Sigmoid colon (tissue), 6 donors: ENCODE measurements at regions not wholly inside any gene's neighbourhood (a gene's known extent, or its start where the extent isn't known, plus 50 kb on each side); places are given as distances from the start of the nearest gene placed in this dataset.

Experiments used
- DNase-seq: peaks from one replicate; pipeline ENCODE4 v3.0.0-alpha.2; 2019
- H3K27ac ChIP-seq, 4 donors: fragments of 200-600 bp; sonication (generic); one replicate each; pipeline ENCODE4 v1.5.1; 2016 to 2019; ENCODE audit warnings: mild to moderate bottlenecking in 1 of 4
- H3K27me3 ChIP-seq, 3 donors: fragments of 200-600 bp; sonication (generic); one replicate each; pipeline ENCODE4 v1.5.1; 2019; ENCODE audit warnings: mild to moderate bottlenecking in 1 of 3
- H3K36me3 ChIP-seq, 4 donors: fragments of 200-600 bp; sonication (generic); one replicate each; pipeline ENCODE4 v1.5.1; 2016 to 2019
- H3K4me1 ChIP-seq, 4 donors: fragments of 200-600 bp; sonication (generic); one replicate each; pipeline ENCODE4 v1.5.1; 2017 to 2019
- H3K4me3 ChIP-seq, 4 donors: fragments of 200-600 bp; sonication (generic); one replicate each; pipeline ENCODE4 v1.5.1; 2017 to 2019; ENCODE audit warnings: mild to moderate bottlenecking in 2 of 4, moderate library complexity in 1 of 4
- H3K9me3 ChIP-seq, 4 donors: fragments of 200-600 bp in 3 of 4; sonication (generic) in 3 of 4; one replicate each; pipeline versions ENCODE4 v1.5.1 to v1.6.1; 2013 to 2019
- CTCF ChIP-seq, 4 experiments: fragments of 450-650 bp in 3 of 4; fragments of 200-600 bp in 1 of 4; IDR thresholded peaks; one replicate each; pipeline ENCODE4 v1.5.1; 2016 to 2019; ENCODE audit warnings: antibody characterized with exemption in 4 of 4, mild to moderate bottlenecking in 3 of 4, moderate library complexity in 2 of 4
- EP300 ChIP-seq, 4 donors: sonication (generic); formaldehyde crosslinking; IDR thresholded peaks; one replicate each; pipeline ENCODE4 v1.6.1; 2017; ENCODE audit warnings: antibody characterized with exemption in 4 of 4
- POLR2A ChIP-seq, 2 donors: fragments of 450-650 bp; IDR thresholded peaks; one replicate each; pipeline ENCODE4 v1.6.1; 2016; ENCODE audit warnings: antibody characterized with exemption in 2 of 2, mild to moderate bottlenecking in 2 of 2, moderate library complexity in 2 of 2
- POLR2AphosphoS5 ChIP-seq, 4 donors: sonication (generic); formaldehyde crosslinking; IDR thresholded peaks; one replicate each; pipeline ENCODE4 v1.6.1; 2017; ENCODE audit warnings: antibody characterized with exemption in 4 of 4
- WGBS, 2 donors: extraction: QIAGEN DNeasy Blood & Tissue Kit; methylation state at CpG; one replicate each; pipeline ENCODE4 v1.1.7; 2013; 5-methylcytosine and 5-hydroxymethylcytosine counted together
- intact Hi-C: fragments of 100-400 bp; cut with DNase I; formaldehyde crosslinking; loops from one replicate; pipeline ENCODE4 v1.15.1; 2023
- donor health status: healthy with polysubstance abuse.
- donor health status: healthy.

DNA sequence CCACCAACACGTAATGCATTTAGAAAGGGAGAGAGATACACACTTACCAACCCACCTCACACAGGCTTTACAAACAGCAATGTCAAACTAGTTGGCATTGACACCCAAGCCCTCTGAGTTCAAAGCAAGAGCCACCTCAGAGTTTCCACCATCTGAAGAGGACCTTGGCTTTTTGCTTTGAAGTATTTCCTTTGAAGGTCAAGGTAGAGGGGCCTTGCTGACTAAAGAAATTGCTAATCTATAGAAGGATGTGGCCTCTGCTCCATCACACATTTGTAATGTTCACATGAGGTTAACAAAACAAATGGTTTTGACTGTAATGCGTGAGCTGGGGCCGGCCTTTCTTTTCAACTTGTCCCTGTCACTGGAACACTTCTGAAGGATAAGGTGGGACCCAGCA is 117.7 kb downstream of the POLR2M start:
- Histone ChIP-seq H3K36me3 (no peaks in the 10 kb centered on the region), H3K27me3 (no peaks in the 10 kb centered on the region), H3K27ac (no peak overlapping the region), H3K4me3 (no peak overlapping the region), H3K9me3 (no peaks in the 10 kb centered on the region), H3K4me1 (no peaks in the 10 kb centered on the region)
- DNase-seq: no peak
- WGBS, 2 donors: 79 to 91% methylated on average over 3 of the region's 3 CpGs
- TF ChIP-seq EP300 (IDR thresholded peaks at IDR 0.05): no peak
- TF ChIP-seq POLR2AphosphoS5 (IDR thresholded peaks at IDR 0.05): no peak
- TF ChIP-seq CTCF (IDR thresholded peaks at IDR 0.05): no peak
- TF ChIP-seq POLR2A (IDR thresholded peaks at IDR 0.05): no peak
- intact Hi-C loops: no loop called here

DNA sequence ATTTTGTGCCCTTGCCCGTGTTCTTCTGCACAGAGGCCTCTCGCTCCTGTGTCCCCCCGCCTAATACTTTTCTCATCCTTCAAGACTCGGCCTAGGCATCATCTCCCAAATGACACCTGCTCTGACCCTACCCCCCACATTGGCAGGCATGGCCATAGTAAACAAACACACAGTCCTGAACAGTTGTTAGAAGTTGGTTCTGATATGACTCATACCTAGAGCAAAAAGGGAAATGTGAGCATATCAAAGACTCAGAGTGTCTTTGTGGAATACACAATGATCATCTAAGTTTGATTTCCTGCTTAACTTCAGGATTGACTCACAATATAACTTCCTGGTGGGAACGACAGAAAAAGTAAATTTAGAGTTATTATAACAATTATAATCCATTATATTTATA is 120.5 kb downstream of the POLR2M start:
- WGBS, 2 donors: 67 to 80% methylated on average over 5 of the region's 5 CpGs
- Histone ChIP-seq H3K4me1 (no peaks in the 10 kb centered on the region), H3K36me3 (no peaks in the 10 kb centered on the region), H3K27ac (no peak overlapping the region), H3K9me3 (no peaks in the 10 kb centered on the region), H3K27me3 (no peaks in the 10 kb centered on the region), H3K4me3 (no peak overlapping the region)
- intact Hi-C loops: no loop called here
- DNase-seq: no peak
- TF ChIP-seq POLR2A (IDR thresholded peaks at IDR 0.05): no peak

GRCh38 chr15:57827971-57828370 is 121.5 kb downstream of the POLR2M start:
- TF ChIP-seq POLR2AphosphoS5 (IDR thresholded peaks at IDR 0.05): no peak
- TF ChIP-seq EP300 (IDR thresholded peaks at IDR 0.05): no peak
- TF ChIP-seq CTCF (IDR thresholded peaks at IDR 0.05): no peak
- TF ChIP-seq POLR2A (IDR thresholded peaks at IDR 0.05): no peak
- H3K4me3 ChIP-seq: no peak overlapping the region
- H3K27ac ChIP-seq: no peak overlapping the region
- H3K27me3 ChIP-seq: no peaks in the 10 kb centered on the region
- H3K9me3 ChIP-seq: no peaks in the 10 kb centered on the region
- H3K4me1 ChIP-seq: no peaks in the 10 kb centered on the region
- no peaks in the 10 kb centered on the region for H3K36me3 ChIP-seq
- no peak for DNase-seq
- WGBS, 2 donors: 73 to 88% methylated on average over 2 of the region's 2 CpGs
- intact Hi-C loops: no loop called here

DNA sequence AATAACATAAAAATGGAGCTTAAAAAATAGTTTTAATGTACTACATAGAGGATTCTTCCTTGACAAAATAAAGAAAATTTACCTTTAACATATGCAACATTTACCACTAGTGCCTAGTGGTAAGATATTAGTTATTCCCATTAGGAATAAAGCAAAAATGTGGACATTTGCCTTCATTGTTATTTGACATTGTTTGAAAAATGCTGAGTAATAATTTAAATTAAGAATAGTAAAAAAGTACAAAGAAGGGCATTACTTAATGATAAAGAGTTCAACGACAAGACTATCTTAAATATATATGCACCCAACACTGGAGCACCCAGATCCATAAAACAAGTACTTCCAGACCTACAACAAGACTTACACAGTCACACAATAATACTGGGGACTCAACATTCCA is 125.7 kb downstream of the POLR2M start:
- TF ChIP-seq POLR2A (IDR thresholded peaks at IDR 0.05) (no peak), POLR2AphosphoS5 (IDR thresholded peaks at IDR 0.05) (no peak), CTCF (IDR thresholded peaks at IDR 0.05) (no peak), EP300 (IDR thresholded peaks at IDR 0.05) (no peak)
- H3K36me3 ChIP-seq: no peaks in the 10 kb centered on the region
- H3K4me3 ChIP-seq: no peak overlapping the region
- no peaks in the 10 kb centered on the region for H3K4me1 ChIP-seq
- H3K9me3 ChIP-seq: no peaks in the 10 kb centered on the region
- no peak for DNase-seq
- 94 to 96% methylated on average over 1 of the region's 1 CpG for WGBS, 2 donors
- no peak overlapping the region for H3K27ac ChIP-seq
- no peaks in the 10 kb centered on the region for H3K27me3 ChIP-seq
- intact Hi-C loops: no loop called here

GRCh38 chr15:57835119-57835518 is 128.6 kb downstream of the POLR2M start:
- no peaks in the 10 kb centered on the region for H3K27me3 ChIP-seq
- H3K9me3 ChIP-seq: no peaks in the 10 kb centered on the region
- H3K36me3 ChIP-seq: no peaks in the 10 kb centered on the region
- TF ChIP-seq CTCF (IDR thresholded peaks at IDR 0.05) (no peak), POLR2A (IDR thresholded peaks at IDR 0.05) (no peak), POLR2AphosphoS5 (IDR thresholded peaks at IDR 0.05) (no peak), EP300 (IDR thresholded peaks at IDR 0.05) (no peak)
- intact Hi-C loops: no loop called here
- DNase-seq: no peak
- H3K4me1 ChIP-seq: no peaks in the 10 kb centered on the region
- H3K27ac ChIP-seq: no peak overlapping the region
- no peak overlapping the region for H3K4me3 ChIP-seq
- WGBS, 2 donors: 90 to 95% methylated on average over 3 of the region's 3 CpGs
